A673 (cell line): ENCODE measurements at regions not wholly inside any gene's neighbourhood (a gene's known extent, or its start where the extent isn't known, plus 50 kb on each side); places are given as distances from the start of the nearest gene placed in this dataset.

Source experiments
- EZH2 ChIP-seq: fragments of 200-600 bp; sonication (generic); IDR thresholded peaks from 2 replicates; pipeline ENCODE4 v1.6.1; 2017; ENCODE audit warnings: borderline replicate concordance, low read depth, mild to moderate bottlenecking, mixed read lengths, antibody characterized with exemption, low read length; ENCODE audit not compliant: poor library complexity, severe bottlenecking
- TF ChIP-seq, protein P1 (sequence below): fragments of 300-800, 200-600 bp; sonication (generic); conservative IDR thresholded peaks from 2 replicates; pipeline ENCODE4 v1.5.1; 2017; ENCODE audit warnings: low read depth, mild to moderate bottlenecking, antibody characterized with exemption, low read length, moderate library complexity, mixed read lengths

DNA sequence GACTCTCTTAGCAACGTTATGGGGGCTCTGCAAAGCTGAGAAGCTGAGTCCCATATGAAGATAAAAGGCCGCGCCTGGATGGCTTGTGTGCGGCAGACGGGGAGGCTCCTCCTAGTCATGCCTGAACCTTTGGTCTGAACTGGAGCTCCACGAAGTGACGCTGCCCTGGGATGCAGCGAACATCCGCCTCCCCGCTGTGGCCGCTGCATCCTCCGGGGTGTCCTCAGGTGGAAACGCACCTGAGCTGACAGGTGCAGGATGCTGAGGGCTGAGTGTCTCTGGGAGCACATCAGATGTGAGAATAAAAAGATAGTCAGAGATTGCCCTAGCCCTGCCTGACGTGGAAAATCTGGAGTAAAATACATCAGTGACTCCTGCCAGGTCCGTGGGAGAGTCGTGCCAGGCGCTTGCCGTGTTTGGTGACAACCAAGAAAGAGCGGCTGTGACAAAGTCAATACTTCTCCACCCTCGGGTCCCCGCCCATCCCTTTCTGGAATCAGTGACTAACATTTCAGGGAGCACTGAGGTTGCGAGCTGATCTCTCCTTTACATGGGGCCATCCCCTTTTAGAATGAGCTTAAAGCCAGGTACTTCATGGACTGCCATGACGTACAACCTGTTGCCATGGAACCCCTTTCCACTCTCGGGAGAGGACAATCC lies 162.8 kb upstream of the AFDN start:
- TF ChIP-seq EZH2 = no peak
- TF ChIP-seq, protein P1, sequence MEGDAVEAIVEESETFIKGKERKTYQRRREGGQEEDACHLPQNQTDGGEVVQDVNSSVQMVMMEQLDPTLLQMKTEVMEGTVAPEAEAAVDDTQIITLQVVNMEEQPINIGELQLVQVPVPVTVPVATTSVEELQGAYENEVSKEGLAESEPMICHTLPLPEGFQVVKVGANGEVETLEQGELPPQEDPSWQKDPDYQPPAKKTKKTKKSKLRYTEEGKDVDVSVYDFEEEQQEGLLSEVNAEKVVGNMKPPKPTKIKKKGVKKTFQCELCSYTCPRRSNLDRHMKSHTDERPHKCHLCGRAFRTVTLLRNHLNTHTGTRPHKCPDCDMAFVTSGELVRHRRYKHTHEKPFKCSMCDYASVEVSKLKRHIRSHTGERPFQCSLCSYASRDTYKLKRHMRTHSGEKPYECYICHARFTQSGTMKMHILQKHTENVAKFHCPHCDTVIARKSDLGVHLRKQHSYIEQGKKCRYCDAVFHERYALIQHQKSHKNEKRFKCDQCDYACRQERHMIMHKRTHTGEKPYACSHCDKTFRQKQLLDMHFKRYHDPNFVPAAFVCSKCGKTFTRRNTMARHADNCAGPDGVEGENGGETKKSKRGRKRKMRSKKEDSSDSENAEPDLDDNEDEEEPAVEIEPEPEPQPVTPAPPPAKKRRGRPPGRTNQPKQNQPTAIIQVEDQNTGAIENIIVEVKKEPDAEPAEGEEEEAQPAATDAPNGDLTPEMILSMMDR = no peak
